H1 (cell line): ENCODE measurements at regions not wholly inside any gene's neighbourhood (a gene's known extent, or its start where the extent isn't known, plus 50 kb on each side); places are given as distances from the start of the nearest gene placed in this dataset.

ENCODE experiments used
- CTCF ChIA-PET: fragments of 300-600 bp; sonication (Branson Sonifier 250); formaldehyde crosslinking; loops from one replicate; lab custom pipeline; 2021; ENCODE audit not compliant: partially characterized antibody; lab: Charles Lee
- POLR2A ChIA-PET: fragments of 300-600 bp; sonication (Branson Sonifier 250); formaldehyde crosslinking; loops from one replicate; lab custom pipeline; 2021; ENCODE audit warnings: inconsistent platforms; ENCODE audit not compliant: partially characterized antibody; lab: Charles Lee
- DNase-seq, 2 experiments: peaks; one replicate each; pipeline versions ENCODE4 v3.0.0 to v3.0.0-alpha.2; 2010 to 2022; ENCODE audit warnings: low spot score in 2 of 2, low read depth in 1 of 2, mixed read lengths in 1 of 2
- FAIRE-seq: peaks from 2 replicates; lab custom pipeline; 2011; peaks lifted over from hg19 to GRCh38; lab: Jason Lieb, UNC
- H2AFZ ChIP-seq: 2 replicates; pipeline ENCODE4 v1.8.1; 2012; ENCODE audit warnings: low read length, inconsistent platforms
- H2AK5ac ChIP-seq: 2 replicates; pipeline ENCODE4 v1.6.1; 2013; ENCODE audit warnings: low read depth, low read length
- H2BK120ac ChIP-seq: replicated peaks from 2 replicates; pipeline ENCODE3; 2013; ENCODE audit warnings: low read depth, low read length, inconsistent platforms
- H2BK12ac ChIP-seq: 2 replicates; pipeline ENCODE4 v1.6.1; 2013; ENCODE audit warnings: low read depth, low read length
- H2BK15ac ChIP-seq: 2 replicates; pipeline ENCODE4 v1.6.1; 2013; ENCODE audit warnings: low read length
- H2BK20ac ChIP-seq: 2 replicates; pipeline ENCODE4 v1.6.1; 2013; ENCODE audit warnings: low read length
- H2BK5ac ChIP-seq: 2 replicates; pipeline ENCODE4 v1.6.1; 2013; ENCODE audit warnings: low read depth, low read length
- H3K14ac ChIP-seq: 2 replicates; pipeline ENCODE4 v1.6.1; 2013; ENCODE audit warnings: inconsistent platforms; ENCODE audit not compliant: insufficient read length
- H3K18ac ChIP-seq: 2 replicates; pipeline ENCODE4 v1.6.1; 2013; ENCODE audit warnings: low read length; ENCODE audit errors: extremely low read depth
- H3K23ac ChIP-seq: 2 replicates; pipeline ENCODE4 v1.6.1; 2013; ENCODE audit warnings: inconsistent platforms; ENCODE audit not compliant: insufficient read length
- H3K23me2 ChIP-seq: 2 replicates; pipeline ENCODE4 v1.6.1; 2013; ENCODE audit warnings: low read depth, low read length
- H3K27ac ChIP-seq: 2 replicates; pipeline ENCODE4 v1.6.1; 2011; ENCODE audit warnings: low read depth, low read length, inconsistent platforms
- H3K27me3 ChIP-seq, 4 experiments: replicated peaks in 1 of 4; 1 replicate in 1 of 4; 2 replicates in 3 of 4; pipeline versions ENCODE4 v1.6.1 to v1.8.1; 2011 to 2013; ENCODE audit warnings: low read length in 3 of 4, mild to moderate bottlenecking in 3 of 4, inconsistent platforms in 2 of 4, mixed read lengths in 2 of 4, moderate library complexity in 1 of 4; ENCODE audit not compliant: control insufficient read depth in 3 of 4, insufficient read depth in 3 of 4; ENCODE audit errors: extremely low read depth in 1 of 4
- H3K36me3 ChIP-seq, 4 experiments: 2 replicates each; pipeline versions ENCODE4 v1.6.1 to v1.8.1; 2011 to 2013; ENCODE audit warnings: mild to moderate bottlenecking in 4 of 4, low read length in 3 of 4, moderate library complexity in 2 of 4, control low read depth in 1 of 4, inconsistent platforms in 1 of 4; ENCODE audit not compliant: insufficient read depth in 4 of 4, control insufficient read depth in 2 of 4
- H3K4ac ChIP-seq: replicated peaks from 2 replicates; pipeline ENCODE3; 2013; ENCODE audit warnings: low read length, low read depth, mixed read lengths, inconsistent platforms; ENCODE audit not compliant: insufficient read length
- H3K4me1 ChIP-seq, 4 experiments: replicated peaks in 1 of 4; 1 replicate in 1 of 4; 2 replicates in 3 of 4; pipeline versions ENCODE4 v1.6.1 to v1.8.1; 2011 to 2013; ENCODE audit warnings: low read length in 3 of 4, inconsistent platforms in 2 of 4, mixed read lengths in 1 of 4; ENCODE audit not compliant: insufficient read depth in 4 of 4, control insufficient read depth in 3 of 4
- H3K4me2 ChIP-seq, 2 experiments: 2 replicates each; pipeline versions ENCODE4 v1.6.1 to v1.8.1; 2011 to 2013; ENCODE audit warnings: low read depth in 2 of 2, low read length in 2 of 2, control low read depth in 1 of 2, inconsistent platforms in 1 of 2, mild to moderate bottlenecking in 1 of 2; ENCODE audit not compliant: insufficient read depth in 1 of 2
- H3K4me3 ChIP-seq, 4 experiments: fragments of 200-600, 300-600 bp in 1 of 4; sonication (generic), shearing (Covaris generic), sonication (Bioruptor Twin) in 1 of 4; 2 replicates each; pipeline versions ENCODE4 v1.5.1 to v1.8.1; 2011 to 2016; ENCODE audit warnings: low read length in 4 of 4, low read depth in 3 of 4, control low read depth in 2 of 4, inconsistent platforms in 2 of 4, mild to moderate bottlenecking in 2 of 4, mixed read lengths in 1 of 4, moderate library complexity in 1 of 4; ENCODE audit not compliant: insufficient read depth in 2 of 4; ENCODE audit errors: extremely low read depth in 1 of 4
- H3K56ac ChIP-seq: replicated peaks from 2 replicates; pipeline ENCODE3; 2013; ENCODE audit warnings: low read depth, mild to moderate bottlenecking, mixed read lengths, low read length, inconsistent platforms; ENCODE audit not compliant: insufficient read length
- H3K79me1 ChIP-seq: 2 replicates; pipeline ENCODE4 v1.6.1; 2013; ENCODE audit warnings: low read depth, low read length, control low read depth
- H3K79me2 ChIP-seq, 2 experiments: 2 replicates each; pipeline versions ENCODE4 v1.6.1 to v1.8.1; 2012 to 2013; ENCODE audit warnings: low read length in 2 of 2, mild to moderate bottlenecking in 2 of 2, inconsistent platforms in 1 of 2; ENCODE audit not compliant: insufficient read depth in 2 of 2, control insufficient read depth in 1 of 2
- H3K9ac ChIP-seq, 4 experiments: replicated peaks in 1 of 4; 1 replicate in 1 of 4; 2 replicates in 3 of 4; pipeline versions ENCODE4 v1.6.1 to v1.8.1; 2011 to 2013; ENCODE audit warnings: low read depth in 3 of 4, low read length in 3 of 4, control low read depth in 2 of 4, mild to moderate bottlenecking in 2 of 4, moderate library complexity in 2 of 4, inconsistent platforms in 1 of 4; ENCODE audit errors: extremely low read depth in 1 of 4
- H3K9me3 ChIP-seq, 2 experiments: 2 replicates each; pipeline versions ENCODE4 v1.6.1 to v1.8.1; 2012 to 2013; ENCODE audit warnings: mild to moderate bottlenecking in 2 of 2, moderate library complexity in 2 of 2, control low read depth in 1 of 2, inconsistent platforms in 1 of 2, low read depth in 1 of 2, low read length in 1 of 2, mixed read lengths in 1 of 2; ENCODE audit not compliant: insufficient read depth in 2 of 2
- H4K20me1 ChIP-seq, 2 experiments: replicated peaks in 1 of 2; 2 replicates each; pipeline versions ENCODE3 to v1.8.1; 2011 to 2013; ENCODE audit warnings: inconsistent platforms in 2 of 2, low read length in 2 of 2, mild to moderate bottlenecking in 1 of 2; ENCODE audit not compliant: insufficient read depth in 2 of 2, control insufficient read depth in 1 of 2
- H4K5ac ChIP-seq: 2 replicates; pipeline ENCODE4 v1.6.1; 2013; ENCODE audit warnings: low read length, low read depth, mixed read lengths, inconsistent platforms; ENCODE audit not compliant: insufficient read length
- H4K8ac ChIP-seq: 2 replicates; pipeline ENCODE4 v1.8.0; 2013; ENCODE audit warnings: mild to moderate bottlenecking, moderate library complexity, low read length, inconsistent platforms; ENCODE audit not compliant: insufficient read depth; ENCODE audit errors: extremely low read depth
- H4K91ac ChIP-seq: replicated peaks from 2 replicates; pipeline ENCODE3; 2013; ENCODE audit warnings: low read length, mixed read lengths, inconsistent platforms; ENCODE audit not compliant: insufficient read length
- ATF2 ChIP-seq: IDR thresholded peaks from 2 replicates; pipeline ENCODE4 v1.6.1; 2012; ENCODE audit warnings: low read length, inconsistent platforms
- CBX8 ChIP-seq: fragments of 300-800, 300-1000 bp; sonication (generic); IDR thresholded peaks from 2 replicates; pipeline ENCODE4 v1.7.1; 2016; ENCODE audit warnings: low read depth, low read length, borderline replicate concordance
- CTCF ChIP-seq, 3 experiments: IDR thresholded peaks; 1 replicate in 2 of 3; 2 replicates in 1 of 3; pipeline versions ENCODE4 v1.5.1 to v1.6.1; 2011; ENCODE audit warnings: low read length in 3 of 3, mild to moderate bottlenecking in 3 of 3, inconsistent platforms in 2 of 3, low read depth in 1 of 3, moderate library complexity in 1 of 3; ENCODE audit not compliant: insufficient read depth in 1 of 3; ENCODE audit errors: control extremely low read depth in 1 of 3
- EGR1 ChIP-seq: IDR thresholded peaks from 2 replicates; pipeline ENCODE4 v1.6.1; 2011; ENCODE audit warnings: low read depth, low read length, borderline replicate concordance
- EZH2 ChIP-seq: fragments of 200-600 bp; sonication (generic); IDR thresholded peaks from 2 replicates; pipeline ENCODE4 v1.7.1; 2012; ENCODE audit warnings: low read depth, mild to moderate bottlenecking, moderate library complexity, low read length, inconsistent platforms; ENCODE audit not compliant: severe bottlenecking
- FOSL1 ChIP-seq: IDR thresholded peaks from 2 replicates; pipeline ENCODE4 v1.6.1; 2011; ENCODE audit warnings: mild to moderate bottlenecking, low read depth, low read length, moderate library complexity; ENCODE audit not compliant: insufficient read depth
- KDM4A ChIP-seq: IDR thresholded peaks from one replicate; pipeline ENCODE4 v1.7.1; 2012; ENCODE audit warnings: low read depth, mild to moderate bottlenecking, moderate library complexity, low read length, inconsistent platforms; ENCODE audit not compliant: severe bottlenecking
- PHF8 ChIP-seq: fragments of 200-600 bp; sonication (generic); conservative IDR thresholded peaks from 2 replicates; pipeline ENCODE4 v1.7.1; 2012; ENCODE audit warnings: low read depth, mild to moderate bottlenecking, inconsistent platforms, low read length, moderate library complexity
- RBBP5 ChIP-seq: IDR thresholded peaks from 2 replicates; pipeline ENCODE4 v1.7.1; 2012; ENCODE audit warnings: low read depth, mild to moderate bottlenecking, inconsistent platforms, low read length, moderate library complexity, borderline replicate concordance
- RFX5 ChIP-seq: IDR thresholded peaks from 2 replicates; pipeline ENCODE4 v1.6.1; 2011; ENCODE audit warnings: low read depth, low read length, improper control_type of control experiment, borderline replicate concordance
- whole genome bisulfite sequencing, 2 experiments: shearing (Covaris generic) in 1 of 2; methylation state at CpG; one replicate each; pipeline versions ENCODE4 v1.1.6 to v1.1.7; 2013 to 2015; ENCODE audit warnings: low lambda C conversion rate in 2 of 2, mixed read lengths in 2 of 2, inconsistent platforms in 1 of 2, low coverage in 1 of 2, missing lambda C conversion rate in 1 of 2; ENCODE audit not compliant: insufficient replicate concordance in 2 of 2, insufficient coverage in 1 of 2, insufficient read length in 1 of 2; ENCODE audit errors: extremely low coverage in 1 of 2, missing lambda C conversion rate in 1 of 2; 5-methylcytosine and 5-hydroxymethylcytosine counted together

GRCh38 chr14:101069228-101069549 lies 165.7 kb upstream of the RTL1 start:
- peaks cover 0 to 4% of the 10 kb centered on the region in 2 experiments; a peak in 1 of 4 replicates for H3K9me3 ChIP-seq
- 100% methylated on average over 5 of the region's 8 CpGs; no CpG with 5 or more reads in 1 of the 2 experiments for WGBS, 2 experiments
- CTCF ChIA-PET, result no interaction called here
- TF ChIP-seq CTCF (IDR thresholded peaks at IDR 0.05; ENCODE audit: control extremely low read depth in 1 of 3, insufficient read depth in 1 of 3, low read depth in 1 of 3, low read length in 3 of 3) (no peak), RBBP5 (no peak), EGR1 (no peak), PHF8 (no peak), FOSL1 (no peak), ATF2 (no peak), RFX5 (no peak), CBX8 (no peak), KDM4A (no peak), EZH2 (no peak)

More at GRCh38 chr14:101069228-101069549, 165.7 kb upstream of the RTL1 start:
- Histone ChIP-seq H3K23ac (no peak overlapping the region), H3K23me2 (no peaks in the 10 kb centered on the region), H2BK20ac (no peak overlapping the region), H3K9ac (no peak overlapping the region), H3K27ac (no peak overlapping the region), H2BK12ac (no peak overlapping the region), H3K14ac (no peak overlapping the region), H3K4me2 (no peak overlapping the region), H4K20me1 (no peaks in the 10 kb centered on the region), H3K56ac (no peak overlapping the region), H2BK5ac (no peak overlapping the region), H3K36me3 (no peaks in the 10 kb centered on the region), H3K4me1 (peaks cover 0 to 17% (median 9%) of the 10 kb centered on the region in 4 experiments; a peak in 6 of 7 replicates), H2AFZ (no peak overlapping the region), H2BK15ac (no peak overlapping the region), H3K79me1 (no peaks in the 10 kb centered on the region), H4K8ac (no peak overlapping the region), H3K79me2 (no peaks in the 10 kb centered on the region), H3K4ac (no peak overlapping the region), H3K18ac (no peak overlapping the region), H3K27me3 (no peaks in the 10 kb centered on the region; a peak in 1 of 7 replicates), H3K4me3 (no peak overlapping the region), H4K91ac (no peak overlapping the region), H2AK5ac (no peak overlapping the region), H2BK120ac (no peak overlapping the region), H4K5ac (no peak overlapping the region)
- DNase-seq, result peak in 1 of 2 experiments; percentile 20
- POLR2A ChIA-PET, result no interaction called here
- no peak for FAIRE-seq
